ENCODE measurements at regions not wholly inside any gene's neighbourhood (a gene's known extent, or its start where the extent isn't known, plus 50 kb on each side); places are given as distances from the start of the nearest gene placed in this dataset.
A peak's percentile ranks its signal among the peaks of the same experiment; 100 is the strongest.
"Not testable (repeated sequence)": the region's sequence is repeated elsewhere in the genome, so short reads cannot be mapped to it uniquely, and the experiment has no call there.

DNA sequence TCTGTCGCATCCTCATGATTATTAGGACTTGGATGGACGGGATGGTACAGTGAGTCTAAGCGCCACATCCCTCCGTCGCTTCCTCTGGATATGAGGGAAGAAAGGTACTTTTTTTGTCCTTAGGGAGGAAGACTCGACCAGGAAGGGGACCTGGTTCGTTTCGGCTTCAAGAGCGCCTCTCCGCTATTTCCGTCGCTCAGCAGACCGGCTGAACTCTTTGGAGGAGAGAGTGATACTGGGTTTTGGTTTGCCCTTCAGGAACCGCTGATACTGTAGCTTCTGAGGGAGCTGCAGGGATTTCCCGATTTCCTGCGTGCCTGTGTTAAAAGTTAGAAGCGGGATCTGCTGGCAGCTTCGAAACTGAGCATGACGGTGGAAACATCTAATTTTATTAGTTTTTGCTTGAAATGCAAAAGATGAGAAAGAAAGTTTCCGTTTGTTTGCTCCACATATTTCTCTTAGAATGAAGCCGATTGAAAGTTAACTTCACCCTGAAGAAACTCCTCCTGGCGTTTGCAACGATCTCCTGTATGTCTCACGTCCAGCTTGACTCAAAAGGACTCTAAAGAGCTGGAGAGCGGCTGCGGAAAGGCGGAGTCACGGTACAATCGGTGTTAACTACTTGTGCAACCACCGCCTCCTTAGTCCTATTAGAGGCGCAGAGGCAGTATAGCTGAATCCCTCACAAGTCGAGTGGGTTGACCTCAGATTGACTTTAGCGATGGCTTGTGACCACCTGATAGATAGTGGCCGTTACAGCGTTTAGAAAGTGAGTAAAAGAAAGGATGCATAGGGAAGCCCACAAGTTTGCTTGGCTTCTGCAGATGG is 129.4 kb downstream of the TRIM27 start:
- DNase-seq (ENCODE audit: low spot score) (peak; percentile 19), FAIRE-seq (no peak)

DNA sequence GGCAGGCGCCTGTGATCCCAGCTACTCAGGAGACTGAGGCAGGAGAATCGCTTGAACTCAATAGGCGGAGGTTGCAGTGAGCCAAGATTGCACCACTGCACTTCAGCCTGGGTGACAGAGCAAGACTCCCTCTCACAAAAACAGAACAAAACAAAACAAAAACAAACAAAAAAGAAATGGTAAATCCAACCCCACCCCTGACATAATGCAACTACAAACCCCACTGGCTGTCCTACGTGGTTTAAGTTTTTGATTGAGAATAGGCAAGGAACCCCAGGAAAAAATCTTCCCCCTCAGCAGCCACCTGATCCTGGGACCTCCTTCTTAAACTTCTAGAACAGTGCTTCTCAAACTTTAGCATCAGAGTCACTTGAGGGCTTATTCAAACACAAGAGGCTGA is 123.1 kb downstream of the TRIM27 start:
- FAIRE-seq; DNase-seq (ENCODE audit: low spot score): not testable (repeated sequence)

DNA sequence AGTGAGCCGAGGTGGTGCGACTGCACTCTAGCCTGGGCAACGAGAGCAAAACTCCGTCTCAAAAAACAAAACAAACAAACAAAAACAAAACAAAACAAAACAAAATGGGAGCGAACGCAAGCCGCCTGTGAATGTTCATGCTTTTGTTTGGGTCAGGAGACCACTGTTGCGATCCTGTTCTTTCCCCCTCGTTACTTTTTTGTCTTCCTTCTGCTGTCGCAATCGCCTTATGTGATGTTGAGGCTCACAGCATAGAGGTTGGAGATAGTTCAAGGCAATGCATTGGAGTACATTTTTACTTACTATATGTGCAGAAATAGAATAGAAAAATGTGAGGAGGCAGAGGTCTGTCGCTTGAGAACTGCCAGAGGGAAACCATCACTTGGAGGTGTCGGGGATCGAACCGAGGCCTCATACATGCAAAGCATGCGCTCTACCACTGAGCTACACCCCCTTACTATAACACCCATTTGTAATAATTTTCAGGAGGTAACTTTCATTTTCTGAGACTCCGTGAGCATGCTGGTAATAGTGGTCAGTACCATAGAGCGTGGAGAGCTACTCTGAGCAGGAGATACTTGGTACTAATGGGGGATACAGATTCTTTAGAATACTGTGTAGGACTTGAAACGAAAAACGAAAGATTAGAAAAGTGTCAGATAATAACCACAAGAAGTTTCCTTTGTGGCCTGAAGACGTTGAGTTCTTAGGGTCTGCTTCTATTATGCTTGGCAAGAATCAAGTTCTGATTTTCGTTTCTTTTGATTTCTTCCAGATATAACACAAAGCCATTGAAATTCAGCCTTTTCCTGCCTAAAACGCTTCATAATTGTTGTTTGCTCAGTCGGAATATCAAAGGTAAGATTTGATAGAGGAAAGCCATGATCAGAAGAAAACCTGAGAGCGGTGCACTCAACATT is 121.1 kb downstream of the TRIM27 start:
- DNase-seq (ENCODE audit: low spot score) = peak; percentile 75
- no peak for FAIRE-seq

DNA sequence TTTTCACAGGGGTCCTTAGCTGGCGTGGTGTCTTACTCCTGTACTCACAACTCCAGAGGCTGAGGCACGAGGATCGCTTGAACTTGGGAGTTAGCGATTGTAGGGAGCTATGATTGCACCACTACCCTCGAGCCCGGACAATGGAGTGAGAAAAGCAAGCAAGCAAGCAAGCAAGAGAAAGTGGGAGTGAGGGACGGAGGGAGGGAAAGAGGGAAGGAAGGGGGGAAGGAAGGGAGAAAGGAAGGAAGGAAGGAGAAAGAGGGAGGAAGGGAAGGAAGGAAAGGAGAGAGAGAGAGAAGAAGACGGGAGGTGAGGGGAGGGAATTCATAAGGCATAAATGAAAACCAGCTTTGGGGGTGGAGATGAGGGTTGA is 120.5 kb downstream of the TRIM27 start:
- FAIRE-seq (no peak), DNase-seq (ENCODE audit: low spot score) (no peak)

DNA sequence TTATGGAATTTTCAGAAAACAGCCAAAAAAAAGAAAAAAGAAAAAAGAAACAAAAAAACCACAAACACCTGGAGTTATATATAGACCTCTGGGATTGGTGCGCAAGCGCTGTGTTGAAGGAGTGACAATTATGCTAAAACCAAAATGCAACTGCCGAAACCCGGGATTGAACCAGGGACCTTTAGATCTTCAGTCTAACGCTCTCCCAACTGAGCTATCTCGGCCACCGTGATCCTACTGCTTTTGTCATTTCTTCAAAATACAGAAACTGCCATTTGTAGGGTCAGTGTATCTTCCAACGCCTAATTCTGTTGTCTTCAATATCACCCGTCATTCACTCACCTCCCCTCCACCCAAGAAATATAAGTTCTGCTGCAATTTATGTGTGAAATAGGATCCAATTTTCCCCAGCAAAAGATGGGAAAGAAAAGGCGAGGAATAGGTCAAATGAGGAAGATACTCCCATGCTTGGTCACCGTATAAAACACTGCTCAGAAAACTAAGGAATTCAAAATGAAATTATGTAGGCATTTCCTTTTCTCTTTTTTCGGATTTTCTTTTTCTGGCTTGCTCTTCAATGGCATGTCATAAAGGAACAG is 116.0 kb downstream of the TRIM27 start:
- FAIRE-seq (no peak), DNase-seq (ENCODE audit: low spot score) (peak; percentile 55)

DNA sequence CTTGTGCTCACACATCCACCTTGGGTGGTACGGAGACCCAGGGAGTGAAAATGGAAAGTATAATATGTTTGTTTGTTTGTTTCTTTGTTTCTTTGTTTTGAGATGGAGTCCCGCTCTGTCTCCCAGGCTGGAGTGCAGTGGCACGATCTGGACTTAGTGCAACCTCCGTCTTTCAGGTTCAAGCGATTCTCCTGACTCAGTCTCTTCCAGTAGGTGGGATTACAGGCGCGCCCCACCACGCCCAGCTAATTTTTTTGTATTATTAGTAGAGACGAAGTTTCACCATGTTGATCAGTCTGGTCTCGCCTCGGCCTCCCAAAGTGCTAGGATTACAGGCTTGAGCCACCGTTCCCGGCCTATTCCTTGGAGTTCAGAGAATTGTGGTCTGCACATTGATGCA is 115.4 kb downstream of the TRIM27 start:
- FAIRE-seq = no peak
- DNase-seq (ENCODE audit: low spot score) = no peak

DNA sequence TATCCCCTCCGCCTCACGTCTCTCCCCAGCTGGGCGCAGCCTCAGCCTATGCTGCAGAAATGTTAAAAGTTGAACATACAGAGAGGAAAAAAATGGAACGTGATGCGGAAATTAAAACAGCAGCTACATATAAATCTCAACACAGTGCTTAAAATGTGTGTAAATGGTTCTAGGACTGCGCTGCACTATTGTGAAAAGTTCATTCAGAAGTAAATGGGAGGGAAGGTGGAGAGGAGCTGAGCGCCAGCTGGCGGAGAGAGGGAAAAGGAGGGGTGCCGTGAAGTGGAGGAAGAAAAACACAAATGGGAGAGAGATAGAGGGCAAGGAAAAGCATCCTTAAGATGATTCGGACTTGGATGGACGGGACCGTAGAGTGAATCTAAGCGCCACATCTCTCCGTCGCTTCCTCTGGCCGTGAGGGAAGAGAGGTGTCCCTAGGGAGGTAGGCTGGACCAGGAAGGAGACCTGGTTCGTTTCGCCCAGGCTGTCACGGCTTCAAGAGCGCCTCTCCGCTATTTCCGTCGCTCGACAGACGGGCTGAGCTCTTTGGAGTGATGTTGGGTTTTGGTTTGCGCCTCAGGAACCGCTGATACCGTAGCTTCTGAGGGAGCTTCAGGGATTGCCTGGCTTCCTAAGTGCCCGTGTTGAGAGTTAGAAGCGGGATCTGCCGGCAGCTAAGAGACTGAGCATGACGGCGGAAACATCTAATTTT is 113.7 kb downstream of the TRIM27 start:
- DNase-seq (ENCODE audit: low spot score) (no peak), FAIRE-seq (no peak)

DNA sequence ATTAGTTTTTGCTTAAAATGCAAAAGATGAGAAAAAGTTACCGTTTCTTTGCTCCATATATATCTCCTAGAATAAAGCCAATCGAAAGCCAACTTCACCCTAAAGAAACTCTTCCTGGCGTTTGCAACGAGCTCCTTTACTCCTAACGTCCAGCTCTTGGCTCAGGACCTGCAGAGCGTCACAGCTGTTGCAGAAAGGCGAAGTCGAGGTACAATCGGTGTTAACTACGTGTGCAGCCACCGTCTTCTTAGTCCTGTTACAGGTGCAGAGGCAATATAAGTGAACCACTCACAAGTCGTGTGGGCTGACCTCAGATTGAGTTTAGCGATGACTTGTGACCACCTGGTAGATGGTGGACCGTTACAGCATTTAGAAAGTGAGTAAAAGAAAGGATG is 113.1 kb downstream of the TRIM27 start:
- DNase-seq (ENCODE audit: low spot score) = no peak
- no peak for FAIRE-seq

DNA sequence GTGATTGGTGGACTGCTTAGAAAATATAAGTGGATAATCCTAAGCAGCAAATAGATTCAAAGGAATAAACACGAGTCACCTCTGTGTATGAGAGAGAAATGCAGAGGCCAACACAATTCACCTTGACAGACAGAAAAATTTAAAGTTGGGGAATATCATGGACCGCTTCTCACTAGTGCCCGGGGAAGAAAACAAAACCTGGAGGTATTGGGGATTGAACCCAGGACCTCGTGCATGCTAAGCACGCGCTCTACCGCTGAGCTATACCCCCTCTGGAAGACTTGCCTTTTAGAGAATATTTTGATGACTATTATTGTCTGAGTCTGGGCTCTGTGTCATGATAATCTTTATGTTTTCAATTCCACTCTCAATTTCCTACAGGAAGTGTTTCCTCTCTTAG is 111.9 kb downstream of the TRIM27 start:
- FAIRE-seq (no peak), DNase-seq (ENCODE audit: low spot score) (peak; percentile 49)

DNA sequence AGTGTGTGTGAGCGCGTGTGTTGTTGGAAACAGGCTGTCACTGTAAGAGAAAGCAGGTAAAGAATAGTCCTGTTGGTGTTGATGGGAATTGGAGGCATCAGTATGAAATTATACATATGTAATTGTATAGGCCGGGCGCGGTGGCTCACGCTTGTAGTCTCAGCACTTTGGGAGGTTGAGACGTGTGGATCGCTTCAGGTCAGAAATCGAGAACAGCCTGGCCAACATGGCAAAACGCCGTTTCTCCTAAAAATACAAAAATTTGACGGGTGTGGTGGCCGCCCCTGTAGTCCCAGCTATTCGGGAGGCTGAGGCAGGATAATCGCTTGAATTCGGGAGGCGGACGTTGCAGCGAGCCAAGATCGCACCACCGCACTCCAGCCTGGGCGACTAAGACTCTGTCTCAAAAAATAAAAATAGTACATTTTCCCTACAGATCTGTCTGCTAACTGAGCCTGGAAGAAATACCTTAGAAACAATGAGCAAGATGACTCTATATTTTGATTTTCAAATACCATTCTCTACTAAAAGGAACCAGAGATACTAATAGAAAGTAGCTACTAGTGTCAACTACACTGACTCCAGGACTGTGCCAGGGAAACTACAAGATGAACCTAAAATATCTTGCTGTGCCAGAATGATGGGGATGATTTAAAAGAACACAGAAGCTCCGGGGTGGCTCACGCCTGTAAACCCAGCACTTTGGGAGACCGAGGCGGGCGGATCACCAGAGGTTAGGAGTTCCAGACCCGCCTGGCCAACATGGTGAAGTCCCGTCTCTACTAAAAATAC is 110.8 kb downstream of the TRIM27 start:
- no peak for FAIRE-seq
- no peak for DNase-seq (ENCODE audit: low spot score)

DNA sequence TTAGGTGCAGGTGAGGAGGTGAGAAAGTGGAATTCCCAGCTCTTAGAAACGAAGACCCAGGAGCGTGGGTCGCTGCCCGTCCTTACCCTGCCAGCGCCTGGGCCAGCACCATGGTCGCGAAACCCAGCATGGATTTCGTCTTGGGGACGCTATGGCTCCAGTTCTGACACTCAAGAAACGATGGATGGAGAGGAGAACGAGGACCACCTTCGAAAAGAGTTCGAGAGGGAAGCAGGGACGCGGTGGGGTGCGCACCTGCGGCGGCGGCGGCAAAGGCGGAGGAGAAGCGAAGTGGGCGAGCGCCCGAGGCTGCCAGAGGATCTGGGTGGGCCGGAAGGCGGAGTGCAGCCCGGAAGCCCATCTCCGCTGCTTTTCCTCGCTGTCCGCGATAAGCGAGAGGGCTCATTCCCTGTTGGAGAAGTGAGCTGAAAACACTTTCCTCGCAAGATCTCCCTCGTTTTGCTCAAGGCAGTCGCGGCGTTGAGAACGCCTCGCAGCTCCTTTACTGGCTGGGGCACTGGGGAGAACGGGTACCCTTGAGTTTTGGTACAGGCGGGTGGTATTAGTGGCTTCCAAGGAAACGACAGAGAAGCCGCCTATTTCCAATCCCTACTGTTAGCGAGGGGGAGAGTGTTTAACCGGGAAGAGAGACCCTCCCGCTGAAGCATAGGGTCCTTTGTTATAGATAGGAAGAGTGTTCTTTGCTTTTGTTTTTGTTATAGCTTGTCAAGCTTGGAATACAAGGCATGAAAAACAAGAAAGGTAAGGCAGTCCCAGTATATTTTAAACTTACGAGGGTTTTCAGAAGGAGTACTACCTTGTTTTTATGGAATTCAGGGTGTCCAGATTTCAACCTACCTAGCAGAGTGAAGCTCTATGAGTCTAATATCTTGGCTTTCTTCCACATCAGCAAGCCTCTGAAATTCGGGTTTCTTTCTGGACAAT is 109.5 kb downstream of the TRIM27 start:
- FAIRE-seq = no peak
- no peak for DNase-seq (ENCODE audit: low spot score)

DNA sequence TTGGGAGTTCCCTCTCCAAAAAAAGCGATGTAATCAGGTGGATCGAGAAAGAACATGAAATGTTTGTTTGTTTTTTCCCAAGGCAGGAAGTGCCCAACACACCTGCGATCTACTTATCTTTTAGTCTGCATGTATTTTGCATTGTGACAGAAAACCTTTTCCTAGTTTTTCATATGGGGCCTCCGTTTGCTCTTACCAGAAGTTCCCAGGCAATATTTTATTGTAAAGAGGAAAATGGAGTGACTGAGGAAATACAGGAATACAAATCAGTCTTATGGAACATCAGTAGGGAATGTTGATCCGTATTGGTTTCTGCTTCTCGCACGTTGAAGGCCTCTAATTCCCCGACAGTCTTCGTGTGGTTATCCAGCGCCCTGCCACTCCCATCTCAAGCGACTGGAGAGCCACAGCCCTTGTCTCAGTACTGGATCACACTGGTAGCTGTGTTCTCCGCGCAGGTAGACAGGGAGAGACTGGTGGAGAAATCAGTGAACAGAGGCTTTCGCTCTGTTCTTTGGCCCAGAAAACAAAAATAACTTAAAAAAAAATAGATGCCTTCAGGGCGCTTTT is 107.4 kb downstream of the TRIM27 start:
- DNase-seq (ENCODE audit: low spot score) = no peak
- FAIRE-seq = no peak

DNA sequence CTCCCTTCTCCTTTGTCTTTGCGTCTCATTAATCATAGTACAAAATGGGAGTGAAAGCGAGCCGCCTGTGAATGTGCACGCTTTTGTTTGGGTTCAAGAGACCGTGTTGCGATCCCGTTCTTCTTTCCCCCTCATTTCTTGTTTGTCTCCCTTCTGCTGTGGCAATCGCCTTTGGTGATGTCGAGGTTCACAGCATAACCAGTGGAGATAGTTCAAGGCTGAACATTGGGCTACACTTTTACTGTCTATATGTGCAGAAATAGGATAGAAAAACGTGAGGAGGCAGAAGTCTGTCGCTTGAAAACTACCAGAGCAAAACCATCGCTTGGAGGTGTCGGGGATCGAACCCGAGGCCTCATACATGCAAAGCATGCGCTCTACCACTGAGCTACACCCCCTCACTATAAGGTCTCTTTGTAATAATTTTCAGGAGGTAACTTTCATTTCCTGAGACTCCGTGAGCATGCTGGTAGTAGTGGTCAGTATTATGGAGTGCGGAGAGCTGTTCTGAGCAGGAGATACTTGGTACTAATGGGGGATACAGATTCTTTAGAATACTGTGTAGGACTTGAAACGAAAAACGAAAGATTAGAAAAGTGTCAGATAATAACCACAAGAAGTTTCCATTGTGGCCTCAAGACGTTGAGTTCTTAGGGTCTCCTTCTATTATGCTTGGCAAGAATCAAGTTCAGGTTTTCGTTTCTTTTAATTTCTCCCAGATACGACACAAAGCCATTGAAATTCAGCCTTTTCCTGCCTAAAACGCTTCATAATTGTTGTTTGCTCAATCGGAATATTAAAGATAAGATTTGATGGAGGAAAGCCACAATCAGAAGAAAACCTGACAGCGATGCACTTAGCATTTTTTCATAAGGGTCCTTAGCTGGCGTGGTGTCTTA is 106.6 kb downstream of the TRIM27 start:
- DNase-seq (ENCODE audit: low spot score) (peak; percentile 80), FAIRE-seq (no peak)

DNA sequence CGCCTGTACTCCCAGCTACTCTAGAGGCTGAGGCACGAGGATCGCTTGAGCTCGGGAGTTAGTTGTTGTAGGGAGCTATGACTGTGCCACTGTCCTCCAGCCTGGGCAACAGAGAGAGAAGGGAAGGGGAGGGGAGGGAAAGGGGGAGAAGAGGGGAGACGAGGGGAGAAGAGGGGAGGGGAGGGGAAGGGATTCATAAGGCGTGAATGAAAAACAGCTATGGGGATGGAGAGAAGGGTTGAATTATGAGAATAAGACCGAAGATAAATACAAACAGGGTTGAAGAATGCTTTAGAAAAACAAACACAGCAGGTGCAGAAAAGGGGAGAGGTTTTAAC is 106.0 kb downstream of the TRIM27 start:
- FAIRE-seq = no peak
- no peak for DNase-seq (ENCODE audit: low spot score)

DNA sequence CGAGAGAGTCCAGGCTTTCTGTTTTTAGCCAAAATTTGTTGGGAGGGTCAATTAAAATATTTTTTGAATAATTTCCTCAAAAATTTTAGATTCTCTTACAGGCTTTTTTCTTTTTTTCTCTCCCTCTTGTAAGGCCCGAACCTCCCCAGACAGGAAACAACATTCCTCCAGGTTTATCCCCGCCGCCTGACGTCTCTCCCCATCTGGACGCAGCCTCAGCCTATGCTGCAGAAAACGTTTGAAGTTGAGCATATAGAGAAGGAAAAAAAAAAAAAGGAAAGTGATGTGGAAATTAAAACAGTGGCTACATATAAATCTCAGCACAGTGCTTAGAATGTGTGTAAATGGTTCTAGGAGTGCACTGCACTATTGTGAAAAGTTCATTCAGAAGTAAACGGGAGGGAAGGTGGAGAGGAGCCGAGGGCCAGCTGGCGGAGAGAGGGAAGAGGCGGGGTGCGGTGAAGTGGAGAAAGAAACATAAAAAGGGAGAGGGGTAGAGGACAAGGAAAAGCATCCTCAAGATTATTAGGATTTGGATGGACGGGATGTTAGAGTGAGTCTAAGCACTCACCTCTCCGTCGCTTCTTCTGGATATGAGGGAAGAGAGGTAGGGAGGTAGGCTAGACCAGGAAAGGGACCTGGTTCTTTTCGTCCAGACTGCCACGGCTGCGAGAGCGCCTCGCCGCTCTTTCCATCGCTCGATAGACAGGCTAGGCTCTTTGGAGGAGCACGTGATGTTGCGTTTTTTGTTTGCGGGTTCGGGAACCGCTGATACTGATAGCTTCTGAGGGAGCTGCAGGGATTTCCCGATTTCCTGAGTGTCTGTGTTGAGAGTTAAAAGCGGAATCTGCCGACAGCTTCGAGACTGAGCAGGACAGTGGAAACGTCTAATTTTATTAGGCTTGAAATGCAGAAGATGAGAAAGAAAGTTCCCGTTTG is 98.7 kb downstream of the TRIM27 start:
- no peak for DNase-seq (ENCODE audit: low spot score)
- no peak for FAIRE-seq

DNA sequence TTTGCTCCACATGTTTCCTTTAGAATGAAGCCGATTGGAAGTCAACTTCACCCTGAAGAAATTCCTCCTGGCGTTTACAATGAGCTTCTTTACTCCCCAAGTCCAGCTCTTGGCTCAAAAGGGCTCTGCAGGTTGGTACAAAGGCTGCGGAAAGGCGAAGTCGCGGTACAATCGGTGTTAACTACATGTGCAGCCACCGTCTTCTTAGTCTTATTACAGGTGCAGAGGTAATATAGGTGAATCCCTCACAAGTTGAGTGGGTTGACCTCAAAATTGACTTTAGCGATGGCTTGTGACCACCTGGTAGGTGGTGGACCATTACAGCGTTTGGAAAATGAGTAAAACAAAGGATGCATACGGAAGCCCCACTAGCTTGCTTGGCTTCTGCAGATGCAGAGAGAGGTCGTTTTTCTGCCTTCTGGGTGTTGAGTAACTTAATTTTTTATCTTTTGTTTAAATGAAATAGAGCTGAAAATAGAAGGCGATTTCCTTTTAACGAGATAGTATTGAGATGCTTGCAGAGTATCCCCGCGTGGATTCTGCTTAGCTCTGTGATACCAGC is 98.0 kb downstream of the TRIM27 start:
- FAIRE-seq (no peak), DNase-seq (ENCODE audit: low spot score) (no peak)

DNA sequence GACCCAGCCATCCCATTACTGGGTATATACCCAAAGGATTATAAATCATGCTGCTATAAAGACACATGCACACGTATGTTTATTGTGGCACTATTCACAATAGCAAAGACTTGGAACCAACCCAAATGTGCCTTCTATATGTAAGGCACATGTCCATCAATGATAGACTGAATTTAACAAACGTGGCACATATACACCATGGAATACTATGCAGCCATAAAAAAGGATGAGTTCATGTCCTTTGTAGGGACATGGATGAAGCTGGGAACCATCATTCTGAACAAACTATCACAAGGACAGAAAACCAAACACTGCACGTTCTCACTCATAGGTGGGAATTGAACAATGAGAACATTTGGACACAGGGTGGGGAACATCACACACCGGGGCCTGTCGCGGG is 92.1 kb downstream of the TRIM27 start:
- FAIRE-seq = not testable (repeated sequence)

More for the DNA sequence above, 92.1 kb downstream of the TRIM27 start:
- DNase-seq (ENCODE audit: low spot score) = not testable (repeated sequence)
